Astrocyte of the spinal cord (primary cell): ENCODE measurements at regions not wholly inside any gene's neighbourhood (a gene's known extent, or its start where the extent isn't known, plus 50 kb on each side); places are given as distances from the start of the nearest gene placed in this dataset.

Source experiments
- DNase-seq: peaks from one replicate; pipeline ENCODE4 v3.0.0; 2011; ENCODE audit warnings: low read depth, low spot score
- H3K4me3 ChIP-seq: 2 replicates; pipeline ENCODE4 v1.5.1; 2011; ENCODE audit warnings: low read depth, mild to moderate bottlenecking, low read length, moderate library complexity
- CTCF ChIP-seq: IDR thresholded peaks from 2 replicates; pipeline ENCODE4 v1.5.1; 2012; ENCODE audit warnings: low read depth, mild to moderate bottlenecking, low read length, inconsistent platforms
- in situ Hi-C: cut with HindIII; loops from 2 replicates; pipeline ENCODE4 v1.10.0; 2017; ENCODE audit warnings: low sequenced_read_pairs

GRCh38 chr18:10139783-10140410 lies 226.1 kb downstream of the VAPA start:
- TF ChIP-seq CTCF, result no peak
- no peak overlapping the region for H3K4me3 ChIP-seq
- peak; percentile 48 for DNase-seq
- in situ Hi-C loops, result no loop called here

- in situ Hi-C loops, result no loop called here
- no peak for DNase-seq
- H3K4me3 ChIP-seq, result no peak overlapping the region
- no peak for TF ChIP-seq CTCF
Observed at GRCh38 chr18:10140461-10141282, 226.9 kb downstream of the VAPA start.

GRCh38 chr18:10141559-10141958 lies 227.7 kb downstream of the VAPA start:
- no peak for DNase-seq
- in situ Hi-C loops, result no loop called here
- H3K4me3 ChIP-seq, result no peak overlapping the region
- no peak for TF ChIP-seq CTCF

- no peak overlapping the region for H3K4me3 ChIP-seq
- no peak for DNase-seq
- no peak for TF ChIP-seq CTCF
- in situ Hi-C loops, result no loop called here
Observed at GRCh38 chr18:10142056-10142455, 228.2 kb downstream of the VAPA start.

GRCh38 chr18:10142496-10143160 lies 228.8 kb downstream of the VAPA start:
- DNase-seq, result peak; percentile 32
- no peak overlapping the region for H3K4me3 ChIP-seq
- no peak for TF ChIP-seq CTCF
- in situ Hi-C loops, result no loop called here

GRCh38 chr18:10143596-10143995 lies 229.8 kb downstream of the VAPA start:
- in situ Hi-C loops, result no loop called here
- no peak for DNase-seq
- no peak overlapping the region for H3K4me3 ChIP-seq
- TF ChIP-seq CTCF, result no peak
